Neural progenitor cell (in vitro differentiated cells): ENCODE measurements at regions not wholly inside any gene's neighbourhood (a gene's known extent, or its start where the extent isn't known, plus 50 kb on each side); places are given as distances from the start of the nearest gene placed in this dataset.

Experiments
- DNase-seq: peaks from one replicate; pipeline ENCODE4 v3.0.0-alpha.2; 2016; ENCODE audit warnings: low spot score
- H2AFZ ChIP-seq: fragments of 200-600 bp; sonication (generic); replicated peaks from 2 replicates; pipeline ENCODE4 v1.6.1; 2016; ENCODE audit warnings: antibody characterized with exemption
- H3F3A ChIP-seq: fragments of 200-600 bp; sonication (generic); 2 replicates; pipeline ENCODE4 v1.6.1; 2016; ENCODE audit warnings: antibody characterized with exemption, low read depth
- H3K27ac ChIP-seq: fragments of 200-600 bp; sonication (generic); 2 replicates; pipeline ENCODE4 v1.5.1; 2016; ENCODE audit warnings: mild to moderate bottlenecking
- H3K27me3 ChIP-seq: fragments of 200-600 bp; sonication (generic); 2 replicates; pipeline ENCODE4 v1.6.1; 2016; ENCODE audit warnings: mild to moderate bottlenecking, moderate library complexity
- H3K36me3 ChIP-seq: fragments of 200-600 bp; sonication (generic); 2 replicates; pipeline ENCODE4 v1.5.1; 2016
- H3K4me1 ChIP-seq: fragments of 200-600 bp; sonication (generic); 2 replicates; pipeline ENCODE4 v1.6.1; 2016; ENCODE audit warnings: mixed run types
- H3K4me2 ChIP-seq: fragments of 200-600 bp; sonication (generic); 2 replicates; pipeline ENCODE4 v1.6.1; 2016
- H3K4me3 ChIP-seq: fragments of 200-600 bp; sonication (generic); 2 replicates; pipeline ENCODE4 v1.5.1; 2016
- H3K79me2 ChIP-seq: fragments of 200-600 bp; sonication (generic); 2 replicates; pipeline ENCODE4 v1.6.1; 2016; ENCODE audit warnings: low read depth
- H3K9ac ChIP-seq: fragments of 200-600 bp; sonication (generic); 2 replicates; pipeline ENCODE4 v1.6.1; 2016
- H3K9me3 ChIP-seq: fragments of 200-600 bp; sonication (generic); 2 replicates; pipeline ENCODE4 v1.5.1; 2016; ENCODE audit warnings: low read depth
- H4K20me1 ChIP-seq: fragments of 200-600 bp; sonication (generic); 2 replicates; pipeline ENCODE4 v1.6.1; 2016; ENCODE audit warnings: low read depth
- H3K27ac Mint-ChIP-seq: 3 replicates; pipeline ENCODE4 v1.8.0; 2021; ENCODE audit warnings: mixed read lengths
- H3K27me3 Mint-ChIP-seq: 2 replicates; pipeline ENCODE4 v1.8.0; 2022; ENCODE audit warnings: low read depth, mild to moderate bottlenecking, inconsistent platforms, moderate library complexity, mixed read lengths; ENCODE audit not compliant: insufficient read depth
- H3K36me3 Mint-ChIP-seq: 3 replicates; pipeline ENCODE4 v1.8.0; 2021; ENCODE audit warnings: mixed read lengths
- H3K4me1 Mint-ChIP-seq: 3 replicates; pipeline ENCODE4 v1.8.0; 2021; ENCODE audit warnings: mixed read lengths
- H3K4me3 Mint-ChIP-seq: 3 replicates; pipeline ENCODE4 v1.8.0; 2021; ENCODE audit warnings: mild to moderate bottlenecking, moderate library complexity, mixed read lengths
- H3K9me3 Mint-ChIP-seq: 3 replicates; pipeline ENCODE4 v1.8.0; 2020; ENCODE audit warnings: mixed read lengths
- CTCF ChIP-seq: fragments of 200-600 bp; sonication (generic); IDR thresholded peaks from 2 replicates; pipeline ENCODE4 v1.5.1; 2017; ENCODE audit warnings: antibody characterized with exemption, mild to moderate bottlenecking
- EZH2 ChIP-seq: fragments of 200-600 bp; sonication (generic); IDR thresholded peaks from 2 replicates; pipeline ENCODE4 v1.6.1; 2017; ENCODE audit warnings: antibody characterized with exemption, mild to moderate bottlenecking, moderate library complexity
- EZH2phosphoT487 ChIP-seq: fragments of 200-600 bp; sonication (generic); IDR thresholded peaks from 2 replicates; pipeline ENCODE4 v1.6.1; 2017; ENCODE audit warnings: antibody characterized with exemption

GRCh38 chr9:18015116-18015515 lies 436.2 kb downstream of the SH3GL2 start:
- Mint-ChIP-seq H3K27ac (no peak overlapping the region), H3K4me1 (no peaks in the 10 kb centered on the region), H3K4me3 (no peak overlapping the region), H3K9me3 (no peaks in the 10 kb centered on the region), H3K27me3 (no peaks in the 10 kb centered on the region), H3K36me3 (no peaks in the 10 kb centered on the region)
- no peak overlapping the region for H3K9ac ChIP-seq
- no peaks in the 10 kb centered on the region for H3K79me2 ChIP-seq
- H3K9me3 ChIP-seq = no peaks in the 10 kb centered on the region
- no peaks in the 10 kb centered on the region for H3K4me1 ChIP-seq
- H3K4me2 ChIP-seq = no peak overlapping the region
- no peak overlapping the region for H3K27ac ChIP-seq
- H3F3A ChIP-seq = no peaks in the 10 kb centered on the region
- no peak overlapping the region for H2AFZ ChIP-seq
- no peak overlapping the region for H3K4me3 ChIP-seq
- DNase-seq = no peak
- H3K36me3 ChIP-seq = no peaks in the 10 kb centered on the region
- TF ChIP-seq CTCF (no peak), EZH2phosphoT487 (no peak), EZH2 (no peak)
- H3K27me3 ChIP-seq = no peaks in the 10 kb centered on the region
- no peaks in the 10 kb centered on the region for H4K20me1 ChIP-seq

GRCh38 chr9:18017136-18017535 lies 438.3 kb downstream of the SH3GL2 start:
- no peaks in the 10 kb centered on the region for H4K20me1 ChIP-seq
- no peak for DNase-seq
- no peak overlapping the region for H3K4me2 ChIP-seq
- Mint-ChIP-seq H3K27me3 (no peaks in the 10 kb centered on the region), H3K4me1 (no peaks in the 10 kb centered on the region), H3K4me3 (no peak overlapping the region), H3K9me3 (no peaks in the 10 kb centered on the region), H3K36me3 (no peaks in the 10 kb centered on the region), H3K27ac (no peak overlapping the region)
- H3K36me3 ChIP-seq = no peaks in the 10 kb centered on the region
- TF ChIP-seq CTCF (peak; percentile 38), EZH2 (no peak)
- H3K27me3 ChIP-seq = no peaks in the 10 kb centered on the region
- no peaks in the 10 kb centered on the region for H3K79me2 ChIP-seq
- H3K9me3 ChIP-seq = no peaks in the 10 kb centered on the region
- H2AFZ ChIP-seq = no peak overlapping the region
- no peak overlapping the region for H3K9ac ChIP-seq
- no peak overlapping the region for H3K4me3 ChIP-seq
- no peaks in the 10 kb centered on the region for H3K4me1 ChIP-seq
- H3F3A ChIP-seq = no peaks in the 10 kb centered on the region
- no peak overlapping the region for H3K27ac ChIP-seq

GRCh38 chr9:18018221-18018620 lies 439.4 kb downstream of the SH3GL2 start:
- no peaks in the 10 kb centered on the region for H3K4me1 Mint-ChIP-seq
- H3K36me3 Mint-ChIP-seq = no peaks in the 10 kb centered on the region
- no peaks in the 10 kb centered on the region for H3K9me3 Mint-ChIP-seq
- Histone ChIP-seq H4K20me1 (no peaks in the 10 kb centered on the region), H3K9me3 (no peaks in the 10 kb centered on the region), H3K36me3 (no peaks in the 10 kb centered on the region), H3K79me2 (no peaks in the 10 kb centered on the region), H3K4me2 (no peak overlapping the region), H3K27ac (no peak overlapping the region), H3K9ac (no peak overlapping the region), H3K4me3 (no peak overlapping the region), H2AFZ (no peak overlapping the region), H3K4me1 (no peaks in the 10 kb centered on the region), H3F3A (no peaks in the 10 kb centered on the region), H3K27me3 (no peaks in the 10 kb centered on the region)
- TF ChIP-seq EZH2phosphoT487 (no peak), CTCF (no peak)
- H3K27ac Mint-ChIP-seq = no peak overlapping the region
- no peak overlapping the region for H3K4me3 Mint-ChIP-seq
- no peak for DNase-seq
- H3K27me3 Mint-ChIP-seq = no peaks in the 10 kb centered on the region

- Mint-ChIP-seq H3K9me3 (no peaks in the 10 kb centered on the region), H3K27ac (no peak overlapping the region), H3K36me3 (no peaks in the 10 kb centered on the region), H3K27me3 (no peaks in the 10 kb centered on the region), H3K4me1 (no peaks in the 10 kb centered on the region), H3K4me3 (no peak overlapping the region)
- Histone ChIP-seq H3K4me2 (no peak overlapping the region), H3K27ac (no peak overlapping the region), H3K4me3 (no peak overlapping the region), H3K79me2 (no peaks in the 10 kb centered on the region), H3K4me1 (no peaks in the 10 kb centered on the region), H4K20me1 (no peaks in the 10 kb centered on the region), H3K9ac (no peak overlapping the region), H3F3A (no peaks in the 10 kb centered on the region), H3K9me3 (no peaks in the 10 kb centered on the region), H3K27me3 (no peaks in the 10 kb centered on the region), H2AFZ (no peak overlapping the region), H3K36me3 (no peaks in the 10 kb centered on the region)
- DNase-seq = no peak
- no peak for TF ChIP-seq CTCF
Observed at GRCh38 chr9:18018661-18019060, 439.8 kb downstream of the SH3GL2 start.
